ENCODE measurements at regions not wholly inside any gene's neighbourhood (a gene's known extent, or its start where the extent isn't known, plus 50 kb on each side); places are given as distances from the start of the nearest gene placed in this dataset.

DNA sequence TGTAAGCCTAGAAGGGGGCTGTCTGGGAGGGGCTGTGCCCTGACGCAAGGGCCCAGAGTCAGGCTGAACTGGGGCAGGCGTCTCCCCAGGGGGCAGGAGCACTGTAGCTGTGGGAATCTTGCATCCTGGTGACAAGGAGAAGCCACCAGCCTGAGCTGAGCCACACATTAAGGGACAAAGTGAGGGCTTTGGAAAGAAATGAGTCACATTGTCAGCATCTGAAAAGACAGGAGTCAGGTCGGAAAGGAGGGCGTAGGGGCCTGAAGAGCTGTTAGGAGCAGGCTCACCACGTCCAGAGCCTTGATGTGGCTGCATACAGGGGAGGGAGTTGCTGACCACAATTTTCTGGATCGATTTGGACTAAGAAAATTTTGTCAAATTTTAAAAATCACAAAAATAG, 298.6 kb downstream of the CYP26B1 start:
- Histone ChIP-seq H3K9ac (ENCODE audit: low read length) (no peak overlapping the region), H2AFZ (ENCODE audit: low read depth, low read length) (no peak overlapping the region), H3K36me3 (replicated peaks; ENCODE audit: low read depth, low read length) (no peaks in the 10 kb centered on the region), H3K79me2 (ENCODE audit: low read length) (no peaks in the 10 kb centered on the region), H3K27me3 (ENCODE audit: low read depth, low read length) (0 out of 2 replicates have a peak, but pooled peaks cover 7% of the 10 kb centered on the region), H3K4me2 (ENCODE audit: low read length) (no peak overlapping the region), H4K20me1 (ENCODE audit: insufficient read depth, low read length) (no peaks in the 10 kb centered on the region), H3K4me3 (ENCODE audit: low read length) (no peak overlapping the region), H3K9me3 (ENCODE audit: insufficient read depth, low read length) (no peaks in the 10 kb centered on the region), H3K27ac (ENCODE audit: low read length) (no peak overlapping the region), H3K4me1 (ENCODE audit: low read length) (no peaks in the 10 kb centered on the region)
- TF ChIP-seq, protein P1, sequence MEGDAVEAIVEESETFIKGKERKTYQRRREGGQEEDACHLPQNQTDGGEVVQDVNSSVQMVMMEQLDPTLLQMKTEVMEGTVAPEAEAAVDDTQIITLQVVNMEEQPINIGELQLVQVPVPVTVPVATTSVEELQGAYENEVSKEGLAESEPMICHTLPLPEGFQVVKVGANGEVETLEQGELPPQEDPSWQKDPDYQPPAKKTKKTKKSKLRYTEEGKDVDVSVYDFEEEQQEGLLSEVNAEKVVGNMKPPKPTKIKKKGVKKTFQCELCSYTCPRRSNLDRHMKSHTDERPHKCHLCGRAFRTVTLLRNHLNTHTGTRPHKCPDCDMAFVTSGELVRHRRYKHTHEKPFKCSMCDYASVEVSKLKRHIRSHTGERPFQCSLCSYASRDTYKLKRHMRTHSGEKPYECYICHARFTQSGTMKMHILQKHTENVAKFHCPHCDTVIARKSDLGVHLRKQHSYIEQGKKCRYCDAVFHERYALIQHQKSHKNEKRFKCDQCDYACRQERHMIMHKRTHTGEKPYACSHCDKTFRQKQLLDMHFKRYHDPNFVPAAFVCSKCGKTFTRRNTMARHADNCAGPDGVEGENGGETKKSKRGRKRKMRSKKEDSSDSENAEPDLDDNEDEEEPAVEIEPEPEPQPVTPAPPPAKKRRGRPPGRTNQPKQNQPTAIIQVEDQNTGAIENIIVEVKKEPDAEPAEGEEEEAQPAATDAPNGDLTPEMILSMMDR (IDR thresholded peaks at IDR 0.05; ENCODE audit: low read depth, low read length), result no peak
- no peak for TF ChIP-seq EZH2phosphoT487 (IDR thresholded peaks at IDR 0.05; ENCODE audit: low read depth)

DNA sequence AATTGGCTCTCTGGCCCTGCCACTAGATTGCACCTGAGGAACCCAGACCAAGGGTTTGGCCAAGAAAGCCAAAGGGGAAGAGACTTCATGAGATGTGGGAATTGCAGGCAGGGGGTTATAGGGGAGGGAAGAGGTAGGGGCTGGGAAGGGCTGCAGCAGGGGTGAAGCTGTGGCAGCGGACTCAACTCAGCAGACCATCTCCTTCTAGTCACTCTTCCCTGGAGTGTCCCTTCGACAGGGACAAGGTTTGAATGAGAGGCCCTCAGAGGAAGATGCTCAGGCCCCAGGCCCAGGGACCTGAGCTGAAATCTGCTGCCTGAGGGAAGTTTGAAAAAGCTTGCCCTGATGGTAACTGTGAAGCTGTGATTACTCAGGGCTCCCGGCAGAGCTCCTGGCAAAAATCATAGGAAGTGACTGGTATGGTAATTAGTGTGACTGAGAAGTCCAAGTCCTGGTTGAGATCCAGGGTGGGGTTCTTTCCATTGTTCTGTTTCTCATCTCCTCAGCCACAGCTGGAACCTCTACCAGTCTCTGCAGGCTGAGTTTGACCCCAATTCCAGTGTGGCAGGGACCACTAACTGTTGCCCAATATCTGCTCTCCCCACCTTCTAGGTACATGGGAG, 300.9 kb downstream of the CYP26B1 start:
- TF ChIP-seq, protein P1 (IDR thresholded peaks at IDR 0.05; ENCODE audit: low read depth, low read length), result no peak
- TF ChIP-seq EZH2phosphoT487 (IDR thresholded peaks at IDR 0.05; ENCODE audit: low read depth), result no peak
- no peaks in the 10 kb centered on the region for H3K4me1 ChIP-seq (ENCODE audit: low read length)
- H3K4me2 ChIP-seq (ENCODE audit: low read length), result no peak overlapping the region
- H3K9ac ChIP-seq (ENCODE audit: low read length), result no peak overlapping the region
- H4K20me1 ChIP-seq (ENCODE audit: insufficient read depth, low read length), result no peaks in the 10 kb centered on the region
- no peak overlapping the region for H3K4me3 ChIP-seq (ENCODE audit: low read length)
- H2AFZ ChIP-seq (ENCODE audit: low read depth, low read length), result no peak overlapping the region
- H3K9me3 ChIP-seq (ENCODE audit: insufficient read depth, low read length), result no peaks in the 10 kb centered on the region
- H3K27me3 ChIP-seq (ENCODE audit: low read depth, low read length), result peaks cover 8% of the 10 kb centered on the region; the same call in 1 of the 2 replicates
- H3K36me3 ChIP-seq (replicated peaks; ENCODE audit: low read depth, low read length), result no peaks in the 10 kb centered on the region
- no peaks in the 10 kb centered on the region for H3K79me2 ChIP-seq (ENCODE audit: low read length)
- H3K27ac ChIP-seq (ENCODE audit: low read length), result no peak overlapping the region

DNA sequence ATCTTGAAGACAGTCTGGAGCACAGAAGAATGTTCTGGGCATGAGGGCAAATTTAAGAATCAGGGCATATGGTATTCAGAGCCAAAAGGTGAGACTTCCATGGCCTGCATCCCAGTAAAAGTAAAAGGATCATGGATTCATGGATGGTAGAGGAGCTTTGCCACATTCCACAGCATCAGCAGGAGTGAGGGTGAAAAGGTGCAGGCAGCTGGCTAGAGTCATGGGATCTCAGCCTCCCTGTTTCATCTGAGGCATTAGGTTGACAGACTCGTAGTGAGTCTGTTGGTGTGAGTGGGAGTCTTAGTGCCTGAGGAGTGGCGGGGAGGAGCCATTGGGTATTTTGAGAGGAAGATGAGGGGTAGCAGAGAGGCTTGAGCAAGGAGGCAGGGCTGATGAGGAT, 301.6 kb downstream of the CYP26B1 start:
- H3K4me3 ChIP-seq (ENCODE audit: low read length), result no peak overlapping the region
- H3K4me1 ChIP-seq (ENCODE audit: low read length), result no peaks in the 10 kb centered on the region
- TF ChIP-seq EZH2phosphoT487 (IDR thresholded peaks at IDR 0.05; ENCODE audit: low read depth), result no peak
- TF ChIP-seq, protein P1 (IDR thresholded peaks at IDR 0.05; ENCODE audit: low read depth, low read length), result no peak
- H3K79me2 ChIP-seq (ENCODE audit: low read length), result no peaks in the 10 kb centered on the region
- H3K36me3 ChIP-seq (replicated peaks; ENCODE audit: low read depth, low read length), result no peaks in the 10 kb centered on the region
- no peaks in the 10 kb centered on the region for H4K20me1 ChIP-seq (ENCODE audit: insufficient read depth, low read length)
- H3K27me3 ChIP-seq (ENCODE audit: low read depth, low read length), result peaks cover 12% of the 10 kb centered on the region
- no peak overlapping the region for H3K27ac ChIP-seq (ENCODE audit: low read length)
- no peak overlapping the region for H3K4me2 ChIP-seq (ENCODE audit: low read length)
- no peak overlapping the region for H2AFZ ChIP-seq (ENCODE audit: low read depth, low read length)
- no peaks in the 10 kb centered on the region for H3K9me3 ChIP-seq (ENCODE audit: insufficient read depth, low read length)
- H3K9ac ChIP-seq (ENCODE audit: low read length), result no peak overlapping the region

DNA sequence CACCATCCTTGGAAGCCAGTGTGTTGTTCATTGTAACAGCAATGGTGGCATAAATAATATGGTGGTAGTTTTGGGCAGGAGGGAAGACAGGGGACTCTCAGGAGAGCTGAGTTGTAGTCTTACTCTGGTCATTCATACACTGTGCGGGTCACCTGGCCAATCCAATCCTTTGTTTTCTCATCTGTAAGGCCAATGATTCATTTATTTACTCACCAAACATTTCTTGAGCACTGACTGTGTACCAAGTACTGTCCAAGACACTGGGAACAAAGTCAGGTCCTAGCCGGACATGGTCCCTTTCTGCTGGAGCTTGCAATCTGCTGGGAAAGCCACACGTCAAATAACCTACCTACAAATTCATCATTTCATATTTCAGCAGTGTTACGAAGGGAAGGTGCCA, 302.7 kb downstream of the CYP26B1 start:
- Histone ChIP-seq H3K79me2 (ENCODE audit: low read length) (no peaks in the 10 kb centered on the region), H3K4me1 (ENCODE audit: low read length) (no peaks in the 10 kb centered on the region), H3K4me3 (ENCODE audit: low read length) (no peak overlapping the region), H3K9me3 (ENCODE audit: insufficient read depth, low read length) (no peaks in the 10 kb centered on the region), H3K9ac (ENCODE audit: low read length) (no peak overlapping the region), H3K36me3 (replicated peaks; ENCODE audit: low read depth, low read length) (no peaks in the 10 kb centered on the region), H3K27ac (ENCODE audit: low read length) (no peak overlapping the region), H3K4me2 (ENCODE audit: low read length) (no peak overlapping the region), H4K20me1 (ENCODE audit: insufficient read depth, low read length) (no peaks in the 10 kb centered on the region), H3K27me3 (ENCODE audit: low read depth, low read length) (peaks cover 16% of the 10 kb centered on the region), H2AFZ (ENCODE audit: low read depth, low read length) (no peak overlapping the region)
- TF ChIP-seq EZH2phosphoT487 (IDR thresholded peaks at IDR 0.05; ENCODE audit: low read depth), result no peak
